ENCODE measurements at regions not wholly inside any gene's neighbourhood (a gene's known extent, or its start where the extent isn't known, plus 50 kb on each side); places are given as distances from the start of the nearest gene placed in this dataset.

DNA sequence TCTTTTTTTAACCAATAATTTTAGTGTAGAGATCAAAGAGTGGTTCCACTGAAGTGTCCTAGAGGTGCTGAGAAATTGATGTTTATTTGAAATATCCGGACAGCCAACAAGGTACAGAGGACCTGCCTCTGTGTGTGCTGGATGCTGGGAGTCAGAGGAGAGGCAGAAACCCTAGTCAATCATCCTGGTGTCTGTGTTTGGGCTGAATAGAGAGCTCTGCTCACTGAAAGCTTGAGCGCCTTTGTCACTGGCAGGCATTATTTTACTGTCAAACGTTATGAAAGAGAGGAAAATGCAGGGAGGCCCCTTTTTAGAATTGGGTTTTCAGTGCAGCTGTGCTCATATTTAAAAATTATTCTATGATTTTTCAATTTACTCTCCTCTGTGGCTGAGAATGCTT, 480.3 kb upstream of the TYRP1 start:
- Histone ChIP-seq H3K36me3 (ENCODE audit: insufficient read depth, low read length, poor library complexity, severe bottlenecking) (no peaks in the 10 kb centered on the region), H3K4me3 (ENCODE audit: low read depth, low read length, poor library complexity, severe bottlenecking) (no peak overlapping the region), H3K27me3 (replicated peaks; ENCODE audit: insufficient read depth, low read depth, low read length, poor library complexity) (no peaks in the 10 kb centered on the region), H3K27ac (ENCODE audit: low read depth, low read length, poor library complexity, severe bottlenecking) (no peak overlapping the region), H3K4me1 (ENCODE audit: insufficient read depth, low read length, poor library complexity, severe bottlenecking) (no peaks in the 10 kb centered on the region), H3K9me3 (ENCODE audit: low read depth, low read length, poor library complexity, severe bottlenecking) (no peaks in the 10 kb centered on the region)
- ChIA-PET POLR2A (ENCODE audit: low non-redundant PET) (no interaction called here), CTCF (no interaction called here)
- BruUV-seq (replicated peaks): no TSS peak
- no peak for DNase-seq (ENCODE audit: low spot score)
- intact Hi-C loops (cut with micrococcal nuclease; ENCODE audit: unreplicated experiment): no loop called here
- TF ChIP-seq EZH2 (IDR thresholded peaks at IDR 0.05; ENCODE audit: borderline replicate concordance, low read depth, low read length, poor library complexity, severe bottlenecking): no peak
- TF ChIP-seq CTCF (conservative IDR thresholded peaks at IDR 0.05; ENCODE audit: low read depth, low read length): no peak

GRCh38 chr9:12221470-12221869, 471.7 kb upstream of the TYRP1 start:
- H3K9me3 ChIP-seq (ENCODE audit: low read depth, low read length, poor library complexity, severe bottlenecking): no peaks in the 10 kb centered on the region
- ChIA-PET POLR2A (ENCODE audit: low non-redundant PET) (no interaction called here), CTCF (no interaction called here)
- no TSS peak for BruUV-seq (replicated peaks)
- intact Hi-C loops (cut with micrococcal nuclease; ENCODE audit: unreplicated experiment): no loop called here
- TF ChIP-seq CTCF (conservative IDR thresholded peaks at IDR 0.05; ENCODE audit: low read depth, low read length) (no peak), EZH2 (IDR thresholded peaks at IDR 0.05; ENCODE audit: borderline replicate concordance, low read depth, low read length, poor library complexity, severe bottlenecking) (no peak)
- no peaks in the 10 kb centered on the region for H3K36me3 ChIP-seq (ENCODE audit: insufficient read depth, low read length, poor library complexity, severe bottlenecking)
- no peak overlapping the region for H3K27ac ChIP-seq (ENCODE audit: low read depth, low read length, poor library complexity, severe bottlenecking)
- H3K27me3 ChIP-seq (replicated peaks; ENCODE audit: insufficient read depth, low read depth, low read length, poor library complexity): no peaks in the 10 kb centered on the region
- DNase-seq (ENCODE audit: low spot score): no peak
- H3K4me1 ChIP-seq (ENCODE audit: insufficient read depth, low read length, poor library complexity, severe bottlenecking): no peaks in the 10 kb centered on the region
- H3K4me3 ChIP-seq (ENCODE audit: low read depth, low read length, poor library complexity, severe bottlenecking): no peak overlapping the region

DNA sequence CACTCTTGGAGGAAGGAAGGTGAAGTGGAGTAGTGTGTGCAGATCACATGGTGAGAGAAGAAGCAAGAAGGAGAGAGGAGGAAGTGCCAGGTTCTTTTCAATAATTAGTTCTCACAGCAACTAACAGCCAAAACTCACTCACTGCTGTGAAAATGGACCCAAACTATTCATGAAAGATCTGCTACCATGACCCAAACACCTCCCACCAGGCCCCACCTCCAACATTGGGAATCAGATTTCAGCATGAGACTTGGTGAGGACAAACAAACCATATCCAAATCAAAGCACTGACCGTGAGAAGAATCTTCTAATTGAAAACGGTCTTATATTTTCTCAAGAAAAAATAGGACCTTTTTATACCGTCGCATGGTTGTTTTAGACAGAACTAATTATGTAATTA, 468.7 kb upstream of the TYRP1 start:
- TF ChIP-seq EZH2 (IDR thresholded peaks at IDR 0.05; ENCODE audit: borderline replicate concordance, low read depth, low read length, poor library complexity, severe bottlenecking): no peak
- TF ChIP-seq CTCF (conservative IDR thresholded peaks at IDR 0.05; ENCODE audit: low read depth, low read length): no peak
- no peak for DNase-seq (ENCODE audit: low spot score)
- CTCF ChIA-PET: no interaction called here
- Histone ChIP-seq H3K27ac (ENCODE audit: low read depth, low read length, poor library complexity, severe bottlenecking) (no peak overlapping the region), H3K4me1 (ENCODE audit: insufficient read depth, low read length, poor library complexity, severe bottlenecking) (no peaks in the 10 kb centered on the region), H3K9me3 (ENCODE audit: low read depth, low read length, poor library complexity, severe bottlenecking) (no peaks in the 10 kb centered on the region), H3K27me3 (replicated peaks; ENCODE audit: insufficient read depth, low read depth, low read length, poor library complexity) (no peaks in the 10 kb centered on the region), H3K36me3 (ENCODE audit: insufficient read depth, low read length, poor library complexity, severe bottlenecking) (no peaks in the 10 kb centered on the region), H3K4me3 (ENCODE audit: low read depth, low read length, poor library complexity, severe bottlenecking) (no peak overlapping the region)
- no TSS peak for BruUV-seq (replicated peaks)
- intact Hi-C loops (cut with micrococcal nuclease; ENCODE audit: unreplicated experiment): no loop called here
- POLR2A ChIA-PET (ENCODE audit: low non-redundant PET): no interaction called here
